ENCODE measurements at regions not wholly inside any gene's neighbourhood (a gene's known extent, or its start where the extent isn't known, plus 50 kb on each side); places are given as distances from the start of the nearest gene placed in this dataset.

DNA sequence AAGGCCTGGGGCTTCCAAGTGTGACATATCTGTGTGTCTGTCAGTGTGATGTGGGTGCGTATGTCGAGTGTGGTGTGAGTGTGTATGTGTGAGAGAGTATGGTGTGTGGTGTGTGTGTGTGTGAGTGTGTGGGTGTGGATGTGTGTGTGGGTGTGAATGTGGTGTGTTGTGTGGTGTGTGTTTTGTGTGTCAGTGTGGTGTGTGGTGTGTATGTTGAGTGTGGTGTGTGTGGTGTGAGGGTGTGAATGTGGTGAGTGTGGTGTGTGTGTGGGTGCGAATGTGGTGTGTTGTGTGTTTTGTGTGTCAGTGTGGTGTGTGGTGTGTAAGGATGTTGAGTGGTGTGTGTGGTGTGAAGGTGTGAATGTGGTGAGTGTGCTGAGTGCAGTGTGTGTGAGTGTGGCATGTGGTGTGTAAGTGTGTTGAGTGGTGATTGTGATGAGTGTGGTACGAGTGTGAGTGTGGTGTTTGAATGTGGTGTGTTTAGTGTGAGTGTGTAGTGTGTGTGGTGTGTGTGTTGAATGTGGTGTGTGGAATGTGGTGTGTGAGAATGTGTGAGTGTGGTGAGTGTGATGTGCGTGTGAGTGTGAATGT lies 61.6 kb upstream of the SORCS2 start:
- TF ChIP-seq BHLHE40 (IDR thresholded peaks at IDR 0.05; ENCODE audit: low read depth, low read length) (no peak), CHD1 (IDR thresholded peaks at IDR 0.05; ENCODE audit: low read depth, low read length) (no peak), MXI1 (IDR thresholded peaks at IDR 0.05; ENCODE audit: borderline replicate concordance, low read depth, low read length) (no peak), RFX5 (IDR thresholded peaks at IDR 0.05; ENCODE audit: low read depth, low read length) (no peak), CTCF (conservative IDR thresholded peaks at IDR 0.05; ENCODE audit: low read depth, low read length) (no peak), POLR2A (IDR thresholded peaks at IDR 0.05; ENCODE audit: low read depth, low read length) (no peak), RAD21 (IDR thresholded peaks at IDR 0.05; ENCODE audit: low read length) (no peak), NFE2L2 (IDR thresholded peaks at IDR 0.05; ENCODE audit: low read depth, low read length) (no peak)
- Histone ChIP-seq H3K4me1 (ENCODE audit: control insufficient read depth, insufficient read depth, low read length) (peaks cover 8% of the 10 kb centered on the region; the same call in 1 of the 2 replicates), H3K18ac (ENCODE audit: low read depth, low read length) (no peak overlapping the region), H4K91ac (ENCODE audit: insufficient read depth, low read depth, low read length) (no peak overlapping the region), H2BK5ac (ENCODE audit: low read depth, low read length, poor library complexity, severe bottlenecking) (peak overlapping the region; percentile 86), H2AK9ac (replicated peaks; ENCODE audit: low read depth, low read length, poor library complexity) (peak overlapping the region; percentile 43), H3K23ac (ENCODE audit: low read depth, low read length) (no peak overlapping the region), H2AK5ac (ENCODE audit: low read depth, low read length) (peak overlapping the region; percentile 80), H2BK120ac (ENCODE audit: low read depth, low read length) (no peak overlapping the region), H3K4ac (ENCODE audit: low read depth, low read length) (no peak overlapping the region; the same call in 1 of the 2 replicates), H3K9me1 (ENCODE audit: insufficient read depth, low read length) (peaks cover 19% of the 10 kb centered on the region), H4K8ac (ENCODE audit: low read depth in 2 of 2, low read length in 2 of 2) (no peak overlapping the region), H3K27ac (ENCODE audit: insufficient read depth, low read length) (no peak overlapping the region), H4K5ac (ENCODE audit: low read depth, low read length) (no peak overlapping the region), H2BK15ac (ENCODE audit: low read depth, low read length) (no peak overlapping the region), H2BK20ac (ENCODE audit: low read depth, low read length) (no peak overlapping the region), H3K4me3 (ENCODE audit: insufficient read depth, low read depth, low read length) (no peak overlapping the region), H3K56ac (ENCODE audit: extremely low read depth, insufficient read depth, low read length) (no peak overlapping the region), H4K20me1 (ENCODE audit: insufficient read depth, low read length) (peaks cover 5% of the 10 kb centered on the region; the same call in 1 of the 2 replicates), H2AFZ (replicated peaks; ENCODE audit: low read length, poor library complexity) (peak overlapping the region; percentile 40), H3K36me3 (ENCODE audit: control insufficient read depth, insufficient read depth, low read length) (no peaks in the 10 kb centered on the region), H3K9ac (ENCODE audit: low read depth, low read length) (no peak overlapping the region), H3K27me3 (ENCODE audit: control insufficient read depth, insufficient read depth, low read length) (peaks cover 3% of the 10 kb centered on the region; the same call in 1 of the 2 replicates), H3K14ac (replicated peaks; ENCODE audit: low read depth, low read length) (peak overlapping the region; percentile 29; the same call in 1 of the 2 replicates), H3K9me3 (ENCODE audit: control insufficient read depth, insufficient read depth, low read length) (peaks cover 6% of the 10 kb centered on the region; the same call in 1 of the 2 replicates), H3K4me2 (ENCODE audit: low read depth, low read length) (no peak overlapping the region), H3K79me1 (ENCODE audit: low read depth in 1 of 2, low read length in 2 of 2) (no peaks in the 10 kb centered on the region)
- no peak for ATAC-seq (ENCODE audit: low read depth)
- intact Hi-C loops (cut with micrococcal nuclease), result no loop called here
- no peak for DNase-seq
- in situ Hi-C loops (cut with MboI; ENCODE audit: low sequenced_read_pairs), result no loop called here
- ChIA-PET POLR2A (ENCODE audit: unreplicated experiment) (no interaction called here), CTCF (no interaction called here)
- no TSS peak for BruUV-seq (replicated peaks)
- 82 to 100% methylated on average over 2 to 5 of the region's 5 CpGs for WGBS, 2 experiments (ENCODE audit: extremely low coverage in 2 of 2, insufficient read length in 1 of 2)
- dilution Hi-C loops (cut with HindIII; ENCODE audit: low sequenced_read_pairs, unreplicated experiment), result no loop called here

All from IMR-90 (cell line).